HG02759 (cell line): ENCODE measurements at regions not wholly inside any gene's neighbourhood (a gene's known extent, or its start where the extent isn't known, plus 50 kb on each side); places are given as distances from the start of the nearest gene placed in this dataset.
"Not testable (repeated sequence)": the region's sequence is repeated elsewhere in the genome, so short reads cannot be mapped to it uniquely, and the experiment has no call there.

ENCODE experiments used
- ATAC-seq: cut with Tn5 transposase; IDR thresholded peaks from one replicate; pipeline ENCODE4 v1.9.1; 2021; ENCODE audit warnings: mild to moderate bottlenecking, moderate library complexity; ENCODE audit not compliant: unreplicated experiment

- ATAC-seq = peak; percentile 2
These were observed 97.0 kb upstream of the SLC35G4 start for GRCh38 chr18:11512096-11513025.

GRCh38 chr18:11511434-11512095, 97.8 kb upstream of the SLC35G4 start:
- ATAC-seq = peak; percentile 88

GRCh38 chr18:11506856-11507255, 102.5 kb upstream of the SLC35G4 start:
- ATAC-seq = no peak

- ATAC-seq = no peak
These were observed 103.4 kb upstream of the SLC35G4 start for GRCh38 chr18:11505993-11506392.

- no peak for ATAC-seq
These were observed 104.4 kb upstream of the SLC35G4 start for GRCh38 chr18:11504962-11505361.

GRCh38 chr18:11502368-11502767, 107.0 kb upstream of the SLC35G4 start:
- no peak for ATAC-seq

- no peak for ATAC-seq
These were observed 108.0 kb upstream of the SLC35G4 start for GRCh38 chr18:11501352-11501751.

GRCh38 chr18:11500153-11501122, 109.0 kb upstream of the SLC35G4 start:
- peak; percentile 86 for ATAC-seq

GRCh38 chr18:11498821-11499220, 110.6 kb upstream of the SLC35G4 start:
- no peak for ATAC-seq

GRCh38 chr18:11497585-11497984, 111.8 kb upstream of the SLC35G4 start:
- ATAC-seq = no peak

- no peak for ATAC-seq
These were observed 112.7 kb upstream of the SLC35G4 start for GRCh38 chr18:11496526-11497172.

- ATAC-seq = no peak
These were observed 114.0 kb upstream of the SLC35G4 start for GRCh38 chr18:11495441-11495840.

- no peak for ATAC-seq
These were observed 115.3 kb upstream of the SLC35G4 start for GRCh38 chr18:11494107-11494506.

GRCh38 chr18:11489266-11489899, 120.0 kb upstream of the SLC35G4 start:
- no peak for ATAC-seq

- ATAC-seq = no peak
These were observed 121.2 kb upstream of the SLC35G4 start for GRCh38 chr18:11488175-11488574.

- ATAC-seq = no peak
These were observed 122.0 kb upstream of the SLC35G4 start for GRCh38 chr18:11487390-11487789.

- ATAC-seq = no peak
These were observed 127.1 kb upstream of the SLC35G4 start for GRCh38 chr18:11482271-11482670.

GRCh38 chr18:11480692-11481091, 128.7 kb upstream of the SLC35G4 start:
- no peak for ATAC-seq

- ATAC-seq = not testable (repeated sequence)
These were observed 130.4 kb upstream of the SLC35G4 start for GRCh38 chr18:11479031-11479430.

- no peak for ATAC-seq
These were observed 138.5 kb upstream of the SLC35G4 start for GRCh38 chr18:11470941-11471340.
